ENCODE measurements at regions not wholly inside any gene's neighbourhood (a gene's known extent, or its start where the extent isn't known, plus 50 kb on each side); places are given as distances from the start of the nearest gene placed in this dataset.

DNA sequence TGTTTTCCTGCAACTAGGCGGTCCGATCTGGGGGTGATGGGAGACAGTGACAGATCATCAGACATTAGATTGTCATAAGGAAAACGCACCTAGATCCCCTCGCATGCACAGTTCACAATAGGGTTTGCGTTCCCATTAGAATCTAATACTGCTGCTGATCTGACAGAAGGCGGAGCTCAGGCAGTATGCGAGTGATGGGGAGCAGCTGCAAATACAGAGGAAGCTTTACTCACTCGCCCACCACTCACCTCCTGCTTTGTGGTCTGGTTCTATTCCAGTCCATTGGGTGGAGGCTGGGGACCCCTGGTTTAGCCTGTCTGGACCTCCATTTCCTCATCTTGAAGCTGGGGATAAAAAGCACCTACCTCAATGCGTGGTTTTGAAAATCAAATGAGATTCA is 437.5 kb upstream of the PROK2 start:
- DNase-seq: no peak

DNA sequence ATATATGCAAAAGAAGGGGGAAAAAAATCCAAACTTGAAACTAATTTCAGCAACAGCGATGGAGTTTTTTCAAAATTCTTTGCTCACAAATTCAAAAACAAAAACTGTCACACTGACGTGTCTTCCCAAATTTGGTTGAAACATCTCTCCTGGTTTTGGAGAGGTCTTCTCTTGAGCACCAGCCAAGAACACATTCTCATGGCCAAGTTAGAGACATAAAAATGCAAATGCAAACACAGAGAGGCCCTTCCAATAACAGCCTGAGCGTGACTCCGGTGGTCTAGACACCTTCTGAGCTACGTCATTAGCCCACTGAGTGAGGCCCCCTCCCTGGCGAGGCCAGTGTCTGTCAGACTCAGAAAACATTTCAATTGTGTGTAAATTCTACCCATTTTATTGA is 436.0 kb upstream of the PROK2 start:
- no peak for DNase-seq

DNA sequence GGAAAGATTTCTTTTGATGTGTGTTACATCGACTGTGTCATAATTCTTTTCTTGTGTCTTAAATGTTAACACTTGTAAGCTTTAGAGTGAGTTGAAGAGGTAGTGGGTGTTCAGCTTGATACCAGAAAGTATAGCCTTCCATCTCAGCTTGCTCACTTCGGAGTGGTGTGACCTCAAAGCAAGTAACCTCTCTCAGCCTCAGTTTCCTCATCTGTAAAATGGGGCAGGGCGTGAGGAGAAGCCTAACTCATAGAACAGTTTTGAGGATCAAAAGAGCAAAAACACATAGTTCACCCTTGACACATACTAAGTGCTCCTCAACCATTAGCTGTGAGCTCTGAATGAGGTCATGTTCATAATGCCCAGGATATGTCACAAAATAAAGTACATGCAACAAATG is 434.8 kb upstream of the PROK2 start:
- no peak for DNase-seq

DNA sequence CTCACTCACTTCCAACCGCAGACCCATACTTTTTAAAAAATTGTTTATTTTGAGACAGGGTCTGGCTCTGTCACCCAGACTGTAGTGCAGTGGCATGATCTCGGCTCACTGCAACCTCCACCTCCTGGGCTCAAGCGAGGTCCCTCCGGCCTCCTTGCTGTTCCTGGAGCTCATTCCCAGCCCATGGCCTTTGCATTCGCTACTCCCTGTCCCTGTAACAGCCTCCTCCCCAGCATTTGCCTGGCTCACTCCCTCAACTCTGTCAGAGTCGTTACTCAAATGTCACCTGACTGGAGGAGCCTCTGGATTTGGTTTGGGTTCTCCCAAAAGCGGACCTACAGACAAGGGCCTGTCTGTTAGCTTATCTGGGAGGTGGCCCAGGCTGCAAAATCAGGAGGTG is 432.6 kb upstream of the PROK2 start:
- DNase-seq: no peak

DNA sequence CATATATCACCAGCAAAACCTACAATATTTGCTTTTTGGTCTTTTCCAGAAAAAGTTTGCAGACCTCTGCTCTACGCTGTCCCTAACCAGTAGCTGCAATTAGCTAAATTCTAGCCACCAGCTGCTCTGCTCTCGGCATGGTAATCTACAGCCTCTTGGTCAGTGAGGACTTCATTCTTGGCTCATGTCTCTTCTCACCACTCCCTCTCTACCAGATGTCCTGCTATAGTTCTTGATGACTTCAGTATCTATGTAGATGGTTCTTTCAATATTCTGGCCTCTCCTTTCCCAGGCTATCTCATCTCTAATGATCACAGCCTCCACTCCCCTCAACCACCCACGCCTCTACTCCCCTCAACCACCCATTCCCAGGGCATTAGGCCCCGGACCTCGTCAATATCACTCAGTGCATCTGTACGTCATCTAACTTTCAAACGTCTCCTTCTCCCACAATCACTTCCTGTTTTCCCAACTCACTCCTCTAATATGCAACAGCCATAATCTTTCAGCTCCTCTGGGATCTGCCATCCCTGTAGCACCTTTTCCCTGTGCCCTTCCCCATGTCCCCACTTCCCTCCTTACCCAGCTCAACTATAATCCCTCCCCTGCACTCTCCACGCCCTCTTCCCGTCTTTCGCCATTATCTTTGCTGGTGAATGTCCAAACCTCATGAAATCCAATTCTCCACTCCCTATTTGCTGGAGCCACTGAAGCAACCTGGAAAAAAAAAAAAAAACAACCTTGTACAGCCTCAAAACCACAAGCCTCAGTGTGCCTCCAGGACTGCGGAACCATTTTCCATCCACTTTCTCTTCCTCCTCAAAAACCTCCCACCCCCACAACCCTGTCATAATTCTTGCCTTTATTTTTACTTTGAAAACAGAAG is 429.4 kb upstream of the PROK2 start:
- no peak for DNase-seq

DNA sequence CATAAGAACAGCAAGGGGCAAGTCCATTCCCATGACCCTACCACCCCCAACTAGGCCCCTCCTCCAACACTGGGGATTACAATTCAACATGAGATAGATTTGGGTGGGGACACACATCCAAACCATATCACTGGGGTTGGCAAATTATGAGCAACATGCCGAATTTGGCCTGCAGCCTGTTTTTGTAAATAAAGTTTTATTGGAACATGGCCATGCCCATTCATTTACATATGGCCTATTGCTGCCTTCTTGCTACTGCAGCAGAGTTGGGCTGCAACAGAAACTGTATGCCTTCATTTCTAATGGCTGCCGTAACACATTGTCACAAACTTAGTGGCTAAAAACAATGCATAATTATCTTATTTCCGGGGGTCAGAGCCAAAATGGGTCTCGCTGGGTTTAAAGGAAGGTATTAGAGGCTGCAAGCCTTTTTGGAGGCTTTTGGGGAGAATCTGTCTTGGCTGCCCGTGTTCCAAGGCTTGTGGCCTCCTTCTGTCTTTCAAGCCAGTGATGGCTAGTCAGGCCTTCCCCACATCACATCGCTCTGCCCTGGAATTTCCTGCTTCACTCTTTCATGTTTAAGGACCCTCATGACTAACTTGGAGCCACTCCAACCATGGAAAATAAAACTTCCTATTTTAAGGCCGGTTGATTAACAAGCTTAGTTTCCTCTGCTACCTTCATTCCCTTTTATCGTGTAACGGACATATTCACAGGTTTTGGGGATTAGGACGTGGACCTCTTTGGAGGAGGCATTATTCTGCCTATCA is 428.5 kb upstream of the PROK2 start:
- DNase-seq: no peak

DNA sequence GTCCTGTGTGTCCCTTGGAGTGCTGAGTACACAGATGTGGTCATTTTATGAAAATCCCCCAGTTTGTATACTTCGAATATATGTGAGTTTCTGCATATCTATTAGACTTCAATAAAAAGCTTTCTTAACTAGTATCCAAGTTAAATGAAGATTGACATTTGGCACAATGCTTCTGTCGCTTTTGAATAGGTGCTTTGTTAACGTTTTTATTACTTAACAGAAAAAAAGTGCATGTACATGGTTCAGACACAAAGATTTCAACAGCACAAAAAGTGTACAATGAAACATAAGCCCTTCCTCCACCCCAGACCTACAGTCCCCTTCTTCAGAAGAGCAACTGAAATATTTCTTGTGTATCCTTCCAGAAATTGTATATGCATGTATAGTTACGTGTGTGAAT is 427.4 kb upstream of the PROK2 start:
- no peak for DNase-seq

DNA sequence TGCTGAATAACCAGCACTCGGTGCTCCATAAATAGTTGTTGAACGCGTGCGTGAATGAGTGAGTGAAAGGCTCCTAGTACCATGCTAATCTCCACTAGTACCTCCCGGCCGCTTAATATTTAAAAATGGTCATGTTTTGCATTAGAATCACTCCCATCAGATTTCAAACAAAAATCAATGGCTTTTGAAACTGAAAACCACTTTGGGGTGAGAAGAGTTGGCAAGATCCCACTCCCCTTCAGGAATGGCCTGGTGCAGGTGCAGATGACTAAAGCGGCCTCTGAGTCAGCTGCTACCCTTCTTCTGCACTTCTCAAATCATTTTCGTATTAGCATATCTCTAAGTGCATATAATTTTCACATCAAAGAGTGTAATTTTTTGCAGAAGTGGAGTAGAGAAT is 425.3 kb upstream of the PROK2 start:
- no peak for DNase-seq

DNA sequence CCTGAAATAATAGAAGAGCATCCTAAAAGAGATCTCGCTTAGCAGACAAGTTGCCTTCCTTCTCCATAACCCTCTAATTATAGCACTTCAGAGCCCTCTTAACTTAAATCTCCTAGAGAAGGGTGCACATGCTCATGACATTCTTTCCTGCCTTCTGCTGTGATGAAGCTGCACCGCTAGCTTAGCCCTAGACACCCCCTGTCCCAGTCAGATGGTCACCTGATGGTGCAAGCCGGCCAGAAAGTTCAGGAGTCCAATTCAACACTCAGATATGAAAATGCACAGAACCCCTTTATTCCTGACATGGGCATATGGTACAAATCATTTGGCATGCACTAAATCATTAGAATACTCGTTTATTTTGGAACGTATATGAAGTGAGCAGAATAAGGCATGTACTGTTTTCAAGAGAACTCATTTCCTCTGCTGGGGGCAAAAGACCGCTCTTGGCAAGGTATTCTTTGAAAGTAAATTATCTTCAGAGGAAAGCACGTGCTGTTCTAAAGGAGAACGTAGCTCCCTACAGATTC is 420.4 kb upstream of the PROK2 start:
- DNase-seq: no peak

DNA sequence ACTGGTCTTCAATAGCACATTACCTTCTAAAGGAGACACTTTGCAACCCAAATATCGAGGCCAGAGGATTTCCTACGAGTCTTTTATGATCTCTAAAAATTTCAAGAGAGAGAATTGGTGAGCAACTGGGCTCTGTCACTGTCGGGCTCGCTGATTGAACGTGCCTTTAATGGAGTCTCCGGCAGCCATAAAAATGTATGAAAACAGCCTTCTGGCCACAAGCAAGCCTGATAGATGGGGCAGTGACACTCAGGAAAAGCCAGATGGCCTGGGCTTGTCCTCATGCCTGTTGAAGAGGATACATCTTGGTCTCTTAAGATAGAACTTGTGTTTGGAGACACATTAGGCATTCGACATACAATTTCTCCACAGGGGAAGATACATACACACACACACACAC is 419.5 kb upstream of the PROK2 start:
- DNase-seq: no peak

DNA sequence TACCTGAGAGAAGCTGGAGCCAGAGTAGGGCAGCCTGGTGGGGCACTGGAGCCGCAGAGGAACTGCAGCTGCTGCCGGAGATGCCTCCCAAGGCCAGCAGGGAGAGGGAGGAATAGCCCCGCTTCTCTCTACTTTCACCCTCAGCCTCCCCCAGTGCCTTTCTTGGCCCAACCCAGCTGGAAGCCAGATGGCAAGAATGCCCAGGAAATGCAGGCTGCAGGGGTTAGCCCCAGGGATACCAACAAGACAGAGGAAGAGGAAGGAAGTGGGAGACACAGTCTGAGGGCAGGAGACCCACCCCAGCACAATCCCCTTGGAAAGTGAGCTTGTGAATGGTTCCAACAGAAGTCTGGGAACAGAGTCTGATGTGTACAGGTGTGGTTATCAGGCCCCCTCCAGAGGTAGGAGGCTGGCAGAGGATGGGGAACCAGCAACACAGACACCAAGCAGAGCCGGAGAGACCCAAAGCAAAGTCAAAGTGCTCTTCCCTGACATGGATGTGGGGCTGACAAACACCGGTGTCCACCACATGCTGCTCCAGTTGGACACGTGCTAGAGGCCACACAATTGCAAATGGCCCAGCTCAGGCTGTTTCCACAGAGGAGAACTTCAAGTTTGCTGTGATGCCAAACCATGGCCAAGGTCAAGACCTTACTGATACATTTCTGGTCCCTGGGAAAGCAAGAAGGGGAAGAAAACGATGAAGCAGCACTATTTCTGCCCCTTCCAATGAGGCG is 418.8 kb upstream of the PROK2 start:
- no peak for DNase-seq

DNA sequence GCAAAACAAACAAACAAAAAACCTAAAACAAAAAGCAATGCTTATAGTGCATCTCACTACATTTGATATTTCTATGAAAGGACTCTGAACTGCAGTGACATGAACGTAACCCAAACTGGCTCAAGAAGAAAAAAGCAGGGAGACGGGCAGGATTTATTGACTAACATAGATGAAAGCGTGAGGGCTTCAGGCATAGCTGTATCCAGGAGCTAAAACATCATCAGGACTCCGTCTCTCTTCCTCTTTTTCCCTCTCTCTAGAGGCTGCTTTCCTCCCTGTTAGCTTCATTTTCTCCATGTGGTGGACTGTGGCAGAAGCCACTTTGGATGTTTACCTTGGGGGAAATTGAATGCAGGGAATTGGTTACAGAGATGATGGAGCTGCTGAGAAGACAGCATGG is 418.2 kb upstream of the PROK2 start:
- no peak for DNase-seq

DNA sequence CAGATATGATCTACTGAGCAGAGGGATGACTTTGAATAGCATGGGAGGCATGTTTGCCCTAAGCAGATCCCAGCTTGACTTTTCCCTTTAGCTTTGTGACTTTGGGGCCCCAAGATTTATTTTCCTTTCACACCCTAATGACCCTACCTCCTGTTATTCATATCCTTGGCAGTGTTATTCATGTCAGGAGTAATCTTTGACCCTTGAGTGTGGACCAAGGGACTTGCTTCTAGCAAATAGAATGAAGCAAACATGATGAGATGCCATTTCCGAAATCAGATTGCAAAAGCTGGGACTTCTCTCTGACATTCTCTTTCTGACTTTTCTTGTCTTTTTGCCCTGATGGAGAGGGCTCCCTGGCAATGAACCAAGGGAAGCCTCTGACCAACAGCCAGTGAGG is 415.4 kb upstream of the PROK2 start:
- no peak for DNase-seq

DNA sequence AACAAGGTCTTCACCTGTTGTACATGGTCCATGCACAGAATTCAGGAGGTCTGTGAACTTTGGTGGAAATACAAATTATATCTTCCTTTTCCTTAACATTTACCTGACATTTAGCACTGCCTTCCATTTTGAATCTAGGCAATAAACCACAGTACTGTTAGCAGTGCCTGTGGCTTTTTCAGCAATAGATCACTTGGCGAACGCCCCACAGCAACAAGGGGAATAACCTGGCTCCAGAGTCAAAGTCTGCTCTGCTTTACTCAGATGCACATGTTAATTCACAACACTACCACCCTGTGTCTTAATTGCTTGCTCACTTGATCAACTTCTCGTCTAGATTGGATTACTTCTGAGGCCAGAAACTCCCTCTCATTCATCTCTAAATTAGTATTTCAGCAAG is 414.6 kb upstream of the PROK2 start:
- DNase-seq: no peak

DNA sequence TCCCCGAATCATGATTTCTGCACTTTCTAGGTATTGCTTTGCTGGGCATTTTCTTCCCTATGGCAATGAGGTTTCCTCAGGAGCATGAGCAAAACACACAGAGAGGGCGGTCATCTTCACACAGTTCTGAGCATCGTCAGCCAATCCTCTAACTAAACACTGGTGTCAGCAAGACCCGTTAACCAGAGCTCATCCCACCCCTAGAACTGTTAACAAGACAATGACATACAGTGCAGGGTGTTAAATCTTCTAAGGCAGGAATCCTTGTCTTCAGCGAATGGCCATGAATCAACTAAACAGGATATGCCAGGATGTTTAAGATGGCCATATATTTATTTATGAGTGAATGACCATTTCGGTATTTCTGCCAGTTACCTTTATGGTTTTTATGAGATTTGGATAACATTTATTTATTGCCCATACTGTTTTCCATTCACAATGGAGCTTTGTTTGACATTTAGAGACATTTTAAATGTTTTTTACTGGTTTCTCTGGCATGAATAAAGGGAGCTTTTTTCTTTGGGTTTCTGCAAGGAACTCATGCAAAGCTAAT is 411.5 kb upstream of the PROK2 start:
- no peak for DNase-seq

DNA sequence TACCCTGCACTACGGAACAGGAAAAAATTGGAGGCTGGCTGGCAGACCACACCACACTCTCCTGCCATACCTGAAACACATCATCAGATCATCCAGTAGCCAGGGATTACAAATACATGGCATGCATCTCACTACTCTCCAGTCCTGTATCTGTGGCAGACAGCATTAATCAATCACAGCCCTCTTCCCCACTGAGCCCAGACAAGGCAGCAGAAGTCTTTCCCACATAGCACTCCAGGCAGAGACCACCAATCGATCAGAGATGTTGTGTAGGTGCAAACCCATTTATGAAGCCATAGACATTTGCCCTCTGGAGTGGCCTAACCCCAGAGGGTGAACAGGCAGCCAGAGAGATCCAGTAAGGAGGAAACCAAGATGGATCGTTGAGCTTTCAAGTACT is 410.9 kb upstream of the PROK2 start:
- no peak for DNase-seq

DNA sequence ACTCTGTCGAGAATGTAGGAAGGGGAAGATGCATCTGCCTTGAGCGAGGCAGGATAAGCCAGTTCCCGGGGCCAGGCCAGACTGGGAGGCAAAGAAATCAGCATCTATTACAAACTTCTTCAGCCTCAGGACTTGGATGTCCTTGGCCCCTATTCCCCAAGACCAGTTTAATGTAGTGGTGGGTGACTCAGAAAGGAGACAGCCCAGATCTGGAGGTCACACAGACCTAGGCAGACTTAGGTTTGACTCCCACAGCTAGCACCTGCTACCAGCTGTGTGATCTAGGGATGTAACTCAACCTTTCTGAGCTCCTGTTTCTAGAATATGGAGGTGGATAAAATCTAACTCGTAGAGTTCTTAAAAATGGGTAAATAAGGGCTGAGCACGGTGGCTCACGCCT is 409.5 kb upstream of the PROK2 start:
- no peak for DNase-seq

DNA sequence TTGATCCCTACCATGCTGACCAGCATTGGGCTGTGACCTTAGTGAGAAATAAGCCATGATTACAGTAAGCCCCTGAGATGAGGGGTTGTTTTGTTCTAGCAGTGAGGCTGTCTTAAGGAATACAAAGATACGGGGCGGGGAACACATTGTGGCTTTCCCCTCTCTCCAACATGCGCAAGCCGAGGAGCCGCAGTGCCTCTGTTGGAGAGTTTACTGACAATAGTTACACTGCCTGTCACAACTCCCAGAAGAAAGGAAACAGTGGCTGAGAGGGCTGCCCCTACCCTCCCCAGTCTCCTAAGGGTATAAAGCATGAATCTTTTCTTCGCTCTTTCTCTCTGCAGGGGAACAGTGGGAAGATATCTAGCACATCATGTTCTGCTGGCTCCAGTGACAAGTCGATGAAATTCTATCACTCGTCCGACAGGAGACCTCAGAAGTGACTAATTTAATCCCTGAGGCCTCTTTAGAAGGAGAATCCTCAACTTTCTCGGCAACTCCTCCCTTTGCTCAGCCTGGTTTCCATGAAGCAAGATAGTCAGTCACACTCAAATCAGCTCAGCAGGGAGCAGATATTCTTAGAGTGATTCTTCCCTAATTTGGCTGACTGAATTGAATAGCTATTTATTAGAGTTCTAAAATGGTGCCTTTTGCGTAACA is 409.0 kb upstream of the PROK2 start:
- DNase-seq: no peak

DNA sequence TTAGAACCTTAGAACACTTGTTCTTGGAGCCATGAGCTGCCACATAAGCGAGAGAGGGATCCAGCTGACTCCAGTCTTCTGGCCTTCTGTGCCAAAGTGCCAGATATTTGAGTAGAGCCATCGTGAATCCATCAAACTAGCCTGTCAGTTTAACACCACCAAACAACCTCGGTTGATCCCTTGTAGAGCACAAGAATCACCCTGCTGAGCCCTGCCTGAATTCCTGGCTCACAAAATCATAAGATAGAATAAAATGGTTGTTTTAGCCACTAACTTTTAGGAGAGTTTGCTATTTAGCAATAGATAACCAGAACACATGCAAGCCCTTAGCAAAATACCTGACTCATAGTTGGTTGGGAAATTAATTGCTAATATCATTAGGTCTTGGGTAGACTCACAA is 407.6 kb upstream of the PROK2 start:
- no peak for DNase-seq

DNA sequence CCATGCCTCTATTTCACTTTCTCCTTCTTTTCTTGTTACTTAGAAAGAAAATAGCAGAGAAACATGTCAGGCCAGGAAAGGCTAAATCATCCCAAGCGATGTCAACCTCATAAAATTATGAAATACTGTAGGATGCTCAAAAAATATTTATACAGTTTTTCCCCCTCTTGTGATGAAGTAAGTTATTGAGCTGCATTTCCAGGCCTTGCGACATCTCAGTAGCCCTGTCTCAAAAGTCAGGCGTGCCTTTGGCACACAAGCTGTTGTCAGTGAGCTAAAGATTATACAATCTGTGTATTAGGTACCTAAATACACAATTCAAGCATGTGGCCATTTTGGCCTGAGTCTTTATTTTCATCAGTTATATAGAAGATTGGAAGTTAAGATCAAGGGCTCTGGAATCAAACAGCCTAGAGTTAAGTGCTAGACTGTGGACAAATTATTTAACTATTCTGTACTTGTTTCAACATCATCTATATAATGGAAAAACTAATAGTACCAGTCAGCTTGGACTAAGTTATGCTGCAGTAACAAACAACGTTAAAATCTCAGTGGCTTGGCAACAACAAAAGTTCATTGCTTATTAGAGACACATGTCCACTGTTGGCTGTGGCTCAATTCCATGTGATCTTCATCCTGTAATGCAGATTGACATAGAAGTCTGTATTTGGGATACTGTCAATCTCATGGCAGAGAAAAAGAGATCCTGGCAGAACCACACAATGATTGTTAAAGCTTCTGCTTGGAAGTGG is 406.4 kb upstream of the PROK2 start:
- DNase-seq: no peak

DNA sequence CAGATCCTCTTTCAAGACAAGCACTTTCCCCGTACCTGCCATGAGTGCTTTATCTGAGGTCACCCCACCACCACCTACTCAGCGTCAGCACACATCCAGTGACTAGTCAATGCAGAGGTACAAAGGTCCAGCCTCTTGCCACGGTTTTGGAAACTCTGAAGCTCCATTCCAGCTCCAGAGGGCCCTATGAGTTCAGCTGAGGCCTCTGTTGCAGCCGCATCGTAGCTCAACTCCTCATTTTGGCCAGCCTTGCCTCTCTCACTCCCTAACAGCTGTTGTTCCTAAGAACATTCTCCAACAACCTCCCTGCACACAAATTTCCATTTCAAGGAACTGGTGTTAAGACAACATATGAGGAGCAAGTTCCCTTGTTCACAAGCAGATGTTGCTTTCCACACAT is 405.1 kb upstream of the PROK2 start:
- no peak for DNase-seq

DNA sequence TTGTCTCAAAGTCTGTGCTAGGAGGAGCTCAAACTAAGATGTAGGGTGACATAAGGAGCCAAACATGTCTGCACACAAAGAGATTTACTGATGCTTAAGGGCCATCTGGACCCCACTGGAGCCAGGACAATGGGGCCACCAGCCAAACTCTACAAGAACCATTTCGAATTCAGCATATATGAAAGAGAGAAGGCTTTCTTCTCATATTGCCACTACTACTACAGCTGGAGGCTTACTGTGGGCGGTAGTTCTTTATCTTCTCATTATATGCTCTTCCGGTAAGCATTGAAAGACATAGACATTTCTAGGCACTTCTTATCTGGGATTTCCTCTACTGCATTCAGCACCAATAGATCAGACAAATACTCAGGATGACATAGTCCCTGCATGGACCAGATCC is 404.4 kb upstream of the PROK2 start:
- no peak for DNase-seq
